ENCODE measurements at regions not wholly inside any gene's neighbourhood (a gene's known extent, or its start where the extent isn't known, plus 50 kb on each side); places are given as distances from the start of the nearest gene placed in this dataset.

- H3K9me3 ChIP-seq (ENCODE audit: control insufficient read depth, insufficient read depth, low read depth, low read length), result no peaks in the 10 kb centered on the region
- H3K4me3 ChIP-seq (ENCODE audit: low read depth, low read length), result no peak overlapping the region
- H3K27me3 ChIP-seq (ENCODE audit: control insufficient read depth, insufficient read depth, low read length), result no peaks in the 10 kb centered on the region
- no peak overlapping the region for H3K27ac ChIP-seq (ENCODE audit: low read depth, low read length)
- peaks cover 15% of the 10 kb centered on the region; the same call in 1 of the 2 replicates for H3K4me1 ChIP-seq (ENCODE audit: control insufficient read depth, insufficient read depth, low read length)
- no peaks in the 10 kb centered on the region for H3K36me3 ChIP-seq (ENCODE audit: control insufficient read depth, insufficient read depth, low read length)
- H3K9ac ChIP-seq (ENCODE audit: low read length), result no peak overlapping the region
Measured at GRCh38 chr5:68953231-68953874, 140.5 kb upstream of the SLC30A5 start.

- no peak overlapping the region for H3K4me3 ChIP-seq (ENCODE audit: low read depth, low read length)
- no peak overlapping the region for H3K9ac ChIP-seq (ENCODE audit: low read length)
- H3K9me3 ChIP-seq (ENCODE audit: control insufficient read depth, insufficient read depth, low read depth, low read length), result no peaks in the 10 kb centered on the region
- H3K36me3 ChIP-seq (ENCODE audit: control insufficient read depth, insufficient read depth, low read length), result no peaks in the 10 kb centered on the region
- H3K27me3 ChIP-seq (ENCODE audit: control insufficient read depth, insufficient read depth, low read length), result no peaks in the 10 kb centered on the region
- H3K4me1 ChIP-seq (ENCODE audit: control insufficient read depth, insufficient read depth, low read length), result peaks cover 14% of the 10 kb centered on the region; the same call in 1 of the 2 replicates
- no peak overlapping the region for H3K27ac ChIP-seq (ENCODE audit: low read depth, low read length)
Measured at GRCh38 chr5:68953875-68954617, 139.8 kb upstream of the SLC30A5 start.

GRCh38 chr5:68954618-68954910, 139.2 kb upstream of the SLC30A5 start:
- Histone ChIP-seq H3K27me3 (ENCODE audit: control insufficient read depth, insufficient read depth, low read length) (no peaks in the 10 kb centered on the region), H3K27ac (ENCODE audit: low read depth, low read length) (no peak overlapping the region)

GRCh38 chr5:68957591-68957990, 136.2 kb upstream of the SLC30A5 start:
- Histone ChIP-seq H3K36me3 (ENCODE audit: control insufficient read depth, insufficient read depth, low read length) (no peaks in the 10 kb centered on the region), H3K4me3 (ENCODE audit: low read depth, low read length) (no peak overlapping the region), H3K9me3 (ENCODE audit: control insufficient read depth, insufficient read depth, low read depth, low read length) (no peaks in the 10 kb centered on the region), H3K9ac (ENCODE audit: low read length) (no peak overlapping the region), H3K4me1 (ENCODE audit: control insufficient read depth, insufficient read depth, low read length) (no peaks in the 10 kb centered on the region), H3K27me3 (ENCODE audit: control insufficient read depth, insufficient read depth, low read length) (no peaks in the 10 kb centered on the region), H3K27ac (ENCODE audit: low read depth, low read length) (no peak overlapping the region)

More at GRCh38 chr5:68954618-68954910, 139.2 kb upstream of the SLC30A5 start:
- H3K4me3 ChIP-seq (ENCODE audit: low read depth, low read length), result no peak overlapping the region
- H3K9ac ChIP-seq (ENCODE audit: low read length), result no peak overlapping the region
- H3K36me3 ChIP-seq (ENCODE audit: control insufficient read depth, insufficient read depth, low read length), result no peaks in the 10 kb centered on the region
- peaks cover 9% of the 10 kb centered on the region; the same call in 1 of the 2 replicates for H3K4me1 ChIP-seq (ENCODE audit: control insufficient read depth, insufficient read depth, low read length)
- no peaks in the 10 kb centered on the region for H3K9me3 ChIP-seq (ENCODE audit: control insufficient read depth, insufficient read depth, low read depth, low read length)

- H3K4me3 ChIP-seq (ENCODE audit: low read depth, low read length), result no peak overlapping the region
- no peaks in the 10 kb centered on the region for H3K9me3 ChIP-seq (ENCODE audit: control insufficient read depth, insufficient read depth, low read depth, low read length)
- no peaks in the 10 kb centered on the region for H3K4me1 ChIP-seq (ENCODE audit: control insufficient read depth, insufficient read depth, low read length)
- no peaks in the 10 kb centered on the region for H3K36me3 ChIP-seq (ENCODE audit: control insufficient read depth, insufficient read depth, low read length)
- H3K27me3 ChIP-seq (ENCODE audit: control insufficient read depth, insufficient read depth, low read length), result no peaks in the 10 kb centered on the region
- H3K9ac ChIP-seq (ENCODE audit: low read length), result no peak overlapping the region
- no peak overlapping the region for H3K27ac ChIP-seq (ENCODE audit: low read depth, low read length)
Measured at GRCh38 chr5:68958428-68958827, 135.4 kb upstream of the SLC30A5 start.

- Histone ChIP-seq H3K9me3 (ENCODE audit: control insufficient read depth, insufficient read depth, low read depth, low read length) (no peaks in the 10 kb centered on the region), H3K27ac (ENCODE audit: low read depth, low read length) (no peak overlapping the region), H3K4me1 (ENCODE audit: control insufficient read depth, insufficient read depth, low read length) (no peaks in the 10 kb centered on the region)
Measured at GRCh38 chr5:68960456-68960855, 133.4 kb upstream of the SLC30A5 start.

GRCh38 chr5:68960961-68961360, 132.9 kb upstream of the SLC30A5 start:
- H3K9ac ChIP-seq (ENCODE audit: low read length), result no peak overlapping the region
- H3K27me3 ChIP-seq (ENCODE audit: control insufficient read depth, insufficient read depth, low read length), result no peaks in the 10 kb centered on the region
- no peaks in the 10 kb centered on the region for H3K4me1 ChIP-seq (ENCODE audit: control insufficient read depth, insufficient read depth, low read length)
- H3K36me3 ChIP-seq (ENCODE audit: control insufficient read depth, insufficient read depth, low read length), result no peaks in the 10 kb centered on the region
- no peak overlapping the region for H3K27ac ChIP-seq (ENCODE audit: low read depth, low read length)
- no peak overlapping the region for H3K4me3 ChIP-seq (ENCODE audit: low read depth, low read length)
- no peaks in the 10 kb centered on the region for H3K9me3 ChIP-seq (ENCODE audit: control insufficient read depth, insufficient read depth, low read depth, low read length)

More at GRCh38 chr5:68960456-68960855, 133.4 kb upstream of the SLC30A5 start:
- H3K4me3 ChIP-seq (ENCODE audit: low read depth, low read length), result no peak overlapping the region
- no peaks in the 10 kb centered on the region for H3K36me3 ChIP-seq (ENCODE audit: control insufficient read depth, insufficient read depth, low read length)
- no peaks in the 10 kb centered on the region for H3K27me3 ChIP-seq (ENCODE audit: control insufficient read depth, insufficient read depth, low read length)
- no peak overlapping the region for H3K9ac ChIP-seq (ENCODE audit: low read length)

GRCh38 chr5:68961762-68962161, 132.1 kb upstream of the SLC30A5 start:
- Histone ChIP-seq H3K4me3 (ENCODE audit: low read depth, low read length) (no peak overlapping the region), H3K9ac (ENCODE audit: low read length) (no peak overlapping the region), H3K9me3 (ENCODE audit: control insufficient read depth, insufficient read depth, low read depth, low read length) (no peaks in the 10 kb centered on the region)

GRCh38 chr5:68962757-68963484, 130.9 kb upstream of the SLC30A5 start:
- H3K9ac ChIP-seq (ENCODE audit: low read length), result no peak overlapping the region
- H3K27ac ChIP-seq (ENCODE audit: low read depth, low read length), result no peak overlapping the region
- H3K4me1 ChIP-seq (ENCODE audit: control insufficient read depth, insufficient read depth, low read length), result no peaks in the 10 kb centered on the region
- H3K4me3 ChIP-seq (ENCODE audit: low read depth, low read length), result no peak overlapping the region
- H3K9me3 ChIP-seq (ENCODE audit: control insufficient read depth, insufficient read depth, low read depth, low read length), result no peaks in the 10 kb centered on the region
- no peaks in the 10 kb centered on the region for H3K27me3 ChIP-seq (ENCODE audit: control insufficient read depth, insufficient read depth, low read length)
- H3K36me3 ChIP-seq (ENCODE audit: control insufficient read depth, insufficient read depth, low read length), result no peaks in the 10 kb centered on the region

More at GRCh38 chr5:68961762-68962161, 132.1 kb upstream of the SLC30A5 start:
- H3K36me3 ChIP-seq (ENCODE audit: control insufficient read depth, insufficient read depth, low read length), result no peaks in the 10 kb centered on the region
- H3K27me3 ChIP-seq (ENCODE audit: control insufficient read depth, insufficient read depth, low read length), result no peaks in the 10 kb centered on the region
- H3K27ac ChIP-seq (ENCODE audit: low read depth, low read length), result no peak overlapping the region
- H3K4me1 ChIP-seq (ENCODE audit: control insufficient read depth, insufficient read depth, low read length), result no peaks in the 10 kb centered on the region

- no peak overlapping the region for H3K27ac ChIP-seq (ENCODE audit: low read depth, low read length)
- H3K4me3 ChIP-seq (ENCODE audit: low read depth, low read length), result no peak overlapping the region
- H3K9me3 ChIP-seq (ENCODE audit: control insufficient read depth, insufficient read depth, low read depth, low read length), result no peaks in the 10 kb centered on the region
- H3K4me1 ChIP-seq (ENCODE audit: control insufficient read depth, insufficient read depth, low read length), result no peaks in the 10 kb centered on the region
- H3K27me3 ChIP-seq (ENCODE audit: control insufficient read depth, insufficient read depth, low read length), result no peaks in the 10 kb centered on the region
- H3K36me3 ChIP-seq (ENCODE audit: control insufficient read depth, insufficient read depth, low read length), result no peaks in the 10 kb centered on the region
- H3K9ac ChIP-seq (ENCODE audit: low read length), result no peak overlapping the region
Measured at GRCh38 chr5:68964679-68965078, 129.1 kb upstream of the SLC30A5 start.

GRCh38 chr5:68965926-68966325, 127.9 kb upstream of the SLC30A5 start:
- no peak overlapping the region for H3K9ac ChIP-seq (ENCODE audit: low read length)
- no peaks in the 10 kb centered on the region for H3K27me3 ChIP-seq (ENCODE audit: control insufficient read depth, insufficient read depth, low read length)

More at GRCh38 chr5:68965926-68966325, 127.9 kb upstream of the SLC30A5 start:
- H3K4me1 ChIP-seq (ENCODE audit: control insufficient read depth, insufficient read depth, low read length), result no peaks in the 10 kb centered on the region
- no peaks in the 10 kb centered on the region for H3K36me3 ChIP-seq (ENCODE audit: control insufficient read depth, insufficient read depth, low read length)
- no peak overlapping the region for H3K27ac ChIP-seq (ENCODE audit: low read depth, low read length)
- H3K9me3 ChIP-seq (ENCODE audit: control insufficient read depth, insufficient read depth, low read depth, low read length), result no peaks in the 10 kb centered on the region
- H3K4me3 ChIP-seq (ENCODE audit: low read depth, low read length), result no peak overlapping the region
